Fibroblast of lung (primary cell): ENCODE measurements at regions not wholly inside any gene's neighbourhood (a gene's known extent, or its start where the extent isn't known, plus 50 kb on each side); places are given as distances from the start of the nearest gene placed in this dataset.

Experiments
- DNase-seq, 2 donors: peaks; one replicate each; pipeline versions ENCODE4 v3.0.0 to v3.0.0-alpha.2; 2010; ENCODE audit warnings: low read depth in 2 of 2
- H2AFZ ChIP-seq: 2 replicates; pipeline ENCODE4 v1.5.1; 2012; ENCODE audit warnings: low read length, control low read depth, inconsistent platforms
- H3K27ac ChIP-seq: 2 replicates; pipeline ENCODE4 v1.5.1; 2011; ENCODE audit warnings: low read length, control low read depth; ENCODE audit not compliant: insufficient read depth
- H3K27me3 ChIP-seq: 2 replicates; pipeline ENCODE4 v1.5.1; 2011; ENCODE audit warnings: mild to moderate bottlenecking, low read length; ENCODE audit not compliant: control insufficient read depth, insufficient read depth
- H3K36me3 ChIP-seq: 2 replicates; pipeline ENCODE4 v1.5.1; 2011; ENCODE audit warnings: low read length; ENCODE audit not compliant: control insufficient read depth, insufficient read depth
- H3K4me1 ChIP-seq: 2 replicates; pipeline ENCODE4 v1.5.1; 2011; ENCODE audit warnings: low read length; ENCODE audit not compliant: control insufficient read depth, insufficient read depth; ENCODE audit errors: extremely low read depth
- H3K4me2 ChIP-seq: 2 replicates; pipeline ENCODE4 v1.5.1; 2011; ENCODE audit warnings: low read length, control low read depth; ENCODE audit not compliant: insufficient read depth; ENCODE audit errors: extremely low read depth
- H3K4me3 ChIP-seq, 4 experiments: fragments of 200-600 bp in 1 of 4; sonication (generic) in 1 of 4; replicated peaks in 1 of 4; 2 replicates each; pipeline ENCODE4 v1.5.1; 2011 to 2016; ENCODE audit warnings: low read length in 4 of 4, low read depth in 3 of 4, mild to moderate bottlenecking in 3 of 4, control low read depth in 2 of 4, inconsistent platforms in 1 of 4, mixed read lengths in 1 of 4; ENCODE audit not compliant: insufficient read depth in 1 of 4; ENCODE audit errors: control extremely low read depth in 1 of 4
- H3K79me2 ChIP-seq: 2 replicates; pipeline ENCODE4 v1.5.1; 2012; ENCODE audit warnings: mild to moderate bottlenecking, low read length, inconsistent platforms; ENCODE audit not compliant: control insufficient read depth, insufficient read depth
- H3K9ac ChIP-seq: 2 replicates; pipeline ENCODE4 v1.5.1; 2011; ENCODE audit warnings: mild to moderate bottlenecking, low read length, control low read depth; ENCODE audit not compliant: insufficient read depth
- H3K9me3 ChIP-seq: 2 replicates; pipeline ENCODE4 v1.5.1; 2012; ENCODE audit warnings: low read depth, low read length; ENCODE audit not compliant: control insufficient read depth, insufficient read depth
- H4K20me1 ChIP-seq: 2 replicates; pipeline ENCODE4 v1.5.1; 2011; ENCODE audit warnings: low read length; ENCODE audit not compliant: control insufficient read depth, insufficient read depth; ENCODE audit errors: extremely low read depth
- CTCF ChIP-seq, 2 donors: IDR thresholded peaks in 1 of 2; conservative IDR thresholded peaks in 1 of 2; 1 replicate in 1 of 2; 2 replicates in 1 of 2; pipeline ENCODE4 v1.5.1; 2011 to 2012; ENCODE audit warnings: low read length in 2 of 2, control low read depth in 1 of 2, inconsistent platforms in 1 of 2, low read depth in 1 of 2, mild to moderate bottlenecking in 1 of 2
- EZH2 ChIP-seq: IDR thresholded peaks from 2 replicates; pipeline ENCODE4 v1.5.1; 2012; ENCODE audit warnings: low read length, control low read depth, mild to moderate bottlenecking; ENCODE audit errors: missing control alignments

GRCh38 chrX:128165884-128166408 is 113.7 kb upstream of the ACTRT1 start:
- Histone ChIP-seq H3K27ac (no peak overlapping the region), H3K4me1 (no peaks in the 10 kb centered on the region), H3K9ac (no peak overlapping the region), H3K27me3 (no peaks in the 10 kb centered on the region), H3K9me3 (no peaks in the 10 kb centered on the region), H3K79me2 (no peaks in the 10 kb centered on the region), H3K4me2 (no peak overlapping the region), H3K4me3 (no peak overlapping the region), H2AFZ (no peak overlapping the region), H3K36me3 (no peaks in the 10 kb centered on the region), H4K20me1 (no peaks in the 10 kb centered on the region)
- TF ChIP-seq CTCF (conservative IDR thresholded peaks at IDR 0.05 in 1 of 2, IDR thresholded peaks at IDR 0.05 in 1 of 2; ENCODE audit: low read depth in 1 of 2, low read length in 2 of 2) (no peak), EZH2 (no peak)
- DNase-seq = no peak

DNA sequence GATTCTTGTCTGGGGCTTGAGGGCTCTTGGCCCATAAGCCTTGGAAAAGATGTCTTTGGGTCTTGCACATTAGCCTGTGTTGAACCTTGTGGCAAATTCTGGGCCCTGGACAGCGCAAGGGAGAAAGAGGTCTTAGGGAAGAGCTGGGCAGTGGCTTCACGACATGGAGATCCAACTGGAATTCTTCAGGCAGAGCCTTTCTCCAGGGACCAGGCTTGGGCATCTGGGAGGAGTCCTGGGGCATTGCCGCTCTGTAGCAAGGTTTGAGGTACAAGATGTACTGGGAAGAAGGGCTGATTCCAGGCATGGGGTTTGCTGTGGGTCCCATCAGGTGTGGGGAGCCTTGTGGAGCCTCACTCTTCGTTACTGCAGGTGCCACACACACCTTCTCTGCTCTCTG is 104.0 kb upstream of the ACTRT1 start:
- no peaks in the 10 kb centered on the region for H4K20me1 ChIP-seq
- no peaks in the 10 kb centered on the region for H3K9me3 ChIP-seq
- H2AFZ ChIP-seq = no peak overlapping the region
- no peaks in the 10 kb centered on the region for H3K4me1 ChIP-seq
- no peak for DNase-seq
- no peak overlapping the region for H3K4me2 ChIP-seq
- TF ChIP-seq EZH2 = no peak
- no peak for TF ChIP-seq CTCF (conservative IDR thresholded peaks at IDR 0.05 in 1 of 2, IDR thresholded peaks at IDR 0.05 in 1 of 2; ENCODE audit: low read depth in 1 of 2, low read length in 2 of 2)
- H3K9ac ChIP-seq = no peak overlapping the region
- H3K27me3 ChIP-seq = no peaks in the 10 kb centered on the region
- H3K27ac ChIP-seq = no peak overlapping the region
- no peaks in the 10 kb centered on the region for H3K36me3 ChIP-seq
- H3K4me3 ChIP-seq = no peak overlapping the region
- no peaks in the 10 kb centered on the region for H3K79me2 ChIP-seq

DNA sequence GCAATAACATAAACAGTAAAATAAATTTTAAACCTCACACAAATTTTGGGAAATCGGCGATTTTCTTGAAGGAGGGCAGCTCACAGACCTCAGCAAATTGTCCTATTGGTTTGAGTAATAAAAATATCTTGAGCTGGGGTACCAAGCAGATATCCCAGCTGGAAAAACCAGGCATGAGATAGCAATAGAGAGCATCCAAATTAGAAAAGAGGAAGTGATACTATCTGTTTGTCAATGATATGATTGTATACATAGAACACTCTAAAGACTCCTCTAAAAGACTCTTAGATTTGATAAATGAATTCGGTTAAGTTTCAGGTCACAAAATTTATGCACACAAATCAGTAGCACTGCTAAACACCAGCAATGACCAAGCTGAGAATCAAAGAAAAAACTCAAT is 90.5 kb upstream of the ACTRT1 start:
- Histone ChIP-seq H3K4me3 (no peak overlapping the region), H3K9me3 (no peaks in the 10 kb centered on the region), H3K27ac (no peak overlapping the region), H3K9ac (no peak overlapping the region), H3K27me3 (no peaks in the 10 kb centered on the region), H4K20me1 (no peaks in the 10 kb centered on the region), H3K79me2 (no peaks in the 10 kb centered on the region), H3K4me1 (no peaks in the 10 kb centered on the region), H3K4me2 (no peak overlapping the region), H2AFZ (no peak overlapping the region), H3K36me3 (no peaks in the 10 kb centered on the region)
- DNase-seq = no peak
- no peak for TF ChIP-seq EZH2
